IMR-90 (cell line): ENCODE measurements at regions not wholly inside any gene's neighbourhood (a gene's known extent, or its start where the extent isn't known, plus 50 kb on each side); places are given as distances from the start of the nearest gene placed in this dataset.

ENCODE experiments used
- ATAC-seq: fragments of 200-7000 bp; cut with Tn5 transposase; 2 replicates; pipeline ENCODE4 v1.9.1; 2020; ENCODE audit warnings: low read depth, mild to moderate bottlenecking, moderate library complexity
- BruUV-seq: library from RNA; stranded (reverse); fragments of 400-500 nt; replicated peaks from 2 replicates; lab custom pipeline; 2021; lab: Mats Ljungman, UMichigan
- CTCF ChIA-PET: fragments of 300-600 bp; formaldehyde crosslinking; extraction: SDS; loops from one replicate; lab custom pipeline; 2021; ENCODE audit warnings: antibody characterized with exemption; lab: Yijun Ruan, JAX
- POLR2A ChIA-PET: fragments of 300-600 bp; sonication (Branson Sonifier 250); formaldehyde crosslinking; loops from one replicate; lab custom pipeline; 2022; ENCODE audit warnings: antibody characterized with exemption; ENCODE audit not compliant: unreplicated experiment; lab: Charles Lee
- DNase-seq: peaks from one replicate; pipeline ENCODE4 v3.0.0; 2013
- H2AFZ ChIP-seq: replicated peaks from 2 replicates; pipeline ENCODE3; 2013; ENCODE audit warnings: low read length, mild to moderate bottlenecking; ENCODE audit not compliant: poor library complexity
- H2AK5ac ChIP-seq: 2 replicates; pipeline ENCODE4 v1.6.1; 2013; ENCODE audit warnings: low read depth, low read length, inconsistent platforms
- H2AK9ac ChIP-seq: replicated peaks from 2 replicates; pipeline ENCODE3; 2013; ENCODE audit warnings: mild to moderate bottlenecking, low read depth, low read length, moderate library complexity; ENCODE audit not compliant: poor library complexity
- H2BK120ac ChIP-seq: 2 replicates; pipeline ENCODE4 v1.6.1; 2013; ENCODE audit warnings: low read depth, low read length, inconsistent platforms
- H2BK15ac ChIP-seq: 3 replicates; pipeline ENCODE4 v1.6.1; 2013; ENCODE audit warnings: low read depth, low read length, inconsistent platforms
- H2BK20ac ChIP-seq: 2 replicates; pipeline ENCODE4 v1.6.1; 2013; ENCODE audit warnings: low read depth, mild to moderate bottlenecking, inconsistent platforms, low read length, moderate library complexity
- H2BK5ac ChIP-seq: 2 replicates; pipeline ENCODE4 v1.6.1; 2013; ENCODE audit warnings: mild to moderate bottlenecking, low read depth, low read length, inconsistent platforms; ENCODE audit not compliant: poor library complexity, severe bottlenecking
- H3K14ac ChIP-seq: replicated peaks from 2 replicates; pipeline ENCODE4 v1.6.1; 2013; ENCODE audit warnings: low read depth, low read length, inconsistent platforms
- H3K18ac ChIP-seq: 2 replicates; pipeline ENCODE4 v1.6.1; 2013; ENCODE audit warnings: low read depth, low read length, control low read depth
- H3K23ac ChIP-seq: 2 replicates; pipeline ENCODE4 v1.6.1; 2013; ENCODE audit warnings: low read depth, low read length, inconsistent platforms
- H3K27ac ChIP-seq: 2 replicates; pipeline ENCODE4 v1.5.1; 2013; ENCODE audit warnings: mild to moderate bottlenecking, control low read depth, low read length; ENCODE audit not compliant: insufficient read depth
- H3K27me3 ChIP-seq: 2 replicates; pipeline ENCODE4 v1.6.1; 2013; ENCODE audit warnings: low read length; ENCODE audit not compliant: control insufficient read depth, insufficient read depth
- H3K36me3 ChIP-seq: 2 replicates; pipeline ENCODE4 v1.6.1; 2013; ENCODE audit warnings: low read length, mixed read lengths; ENCODE audit not compliant: control insufficient read depth, insufficient read depth
- H3K4ac ChIP-seq: 2 replicates; pipeline ENCODE4 v1.6.1; 2013; ENCODE audit warnings: low read depth, low read length, inconsistent platforms
- H3K4me1 ChIP-seq: 2 replicates; pipeline ENCODE4 v1.6.1; 2013; ENCODE audit warnings: low read length, mixed read lengths; ENCODE audit not compliant: control insufficient read depth, insufficient read depth
- H3K4me2 ChIP-seq: 2 replicates; pipeline ENCODE4 v1.6.1; 2013; ENCODE audit warnings: low read depth, mild to moderate bottlenecking, control low read depth, low read length, moderate library complexity
- H3K4me3 ChIP-seq: 2 replicates; pipeline ENCODE4 v1.5.1; 2013; ENCODE audit warnings: low read depth, mild to moderate bottlenecking, control low read depth, low read length, moderate library complexity; ENCODE audit not compliant: insufficient read depth
- H3K56ac ChIP-seq: 2 replicates; pipeline ENCODE4 v1.6.1; 2013; ENCODE audit warnings: low read length, inconsistent platforms; ENCODE audit not compliant: insufficient read depth; ENCODE audit errors: extremely low read depth
- H3K79me1 ChIP-seq, 2 experiments: 2 replicates each; pipeline ENCODE4 v1.6.1; 2013; ENCODE audit warnings: low read length in 2 of 2, inconsistent platforms in 1 of 2, low read depth in 1 of 2
- H3K9ac ChIP-seq: 2 replicates; pipeline ENCODE4 v1.6.1; 2013; ENCODE audit warnings: low read depth, low read length, control low read depth
- H3K9me1 ChIP-seq: 2 replicates; pipeline ENCODE4 v1.6.1; 2013; ENCODE audit warnings: low read length, inconsistent platforms; ENCODE audit not compliant: insufficient read depth
- H3K9me3 ChIP-seq: 2 replicates; pipeline ENCODE4 v1.6.1; 2013; ENCODE audit warnings: low read length; ENCODE audit not compliant: control insufficient read depth, insufficient read depth
- H4K20me1 ChIP-seq: 2 replicates; pipeline ENCODE4 v1.6.1; 2013; ENCODE audit warnings: low read length, inconsistent platforms; ENCODE audit not compliant: insufficient read depth
- H4K5ac ChIP-seq: 2 replicates; pipeline ENCODE4 v1.6.1; 2013; ENCODE audit warnings: mild to moderate bottlenecking, low read depth, low read length, control low read depth
- H4K8ac ChIP-seq, 2 experiments: 2 replicates each; pipeline ENCODE4 v1.6.1; 2013; ENCODE audit warnings: low read depth in 2 of 2, low read length in 2 of 2, control low read depth in 1 of 2, inconsistent platforms in 1 of 2
- H4K91ac ChIP-seq: 2 replicates; pipeline ENCODE4 v1.6.1; 2013; ENCODE audit warnings: low read depth, low read length, inconsistent platforms; ENCODE audit not compliant: insufficient read depth
- RFX5 ChIP-seq: IDR thresholded peaks from 2 replicates; pipeline ENCODE4 v1.8.0; 2012; ENCODE audit warnings: low read depth, mild to moderate bottlenecking, low read length, moderate library complexity
- WGBS, 2 experiments: methylation state at CpG; one replicate each; pipeline versions ENCODE4 v1.1.5 to v1.1.7; 2013; ENCODE audit warnings: missing lambda C conversion rate in 2 of 2; ENCODE audit not compliant: insufficient read length in 1 of 2; ENCODE audit errors: extremely low coverage in 2 of 2; 5-methylcytosine and 5-hydroxymethylcytosine counted together
- dilution Hi-C: fragments of 300-500 bp; cut with HindIII; formaldehyde crosslinking; loops from one replicate; pipeline ENCODE4 v1.14.3; 2018; ENCODE audit warnings: low sequenced_read_pairs; ENCODE audit not compliant: unreplicated experiment
- in situ Hi-C: fragments of 300-500 bp; cut with MboI; formaldehyde crosslinking; loops from 3 replicates; pipeline ENCODE4 v1.14.3; 2019; ENCODE audit warnings: low sequenced_read_pairs, inconsistent platforms, mixed read lengths
- intact Hi-C: fragments of 100-400 bp; cut with micrococcal nuclease; formaldehyde crosslinking; loops from 2 replicates; pipeline ENCODE4 v1.10.0; 2022

GRCh38 chr12:97005646-97006045, 98.6 kb downstream of the NEDD1 start:
- no TSS peak for BruUV-seq
- dilution Hi-C loops, result no loop called here

More at GRCh38 chr12:97005646-97006045, 98.6 kb downstream of the NEDD1 start:
- intact Hi-C loops, result no loop called here
- no peak overlapping the region for H3K14ac ChIP-seq
- no peak overlapping the region for H2AFZ ChIP-seq
- H4K20me1 ChIP-seq, result no peaks in the 10 kb centered on the region
- no peak overlapping the region for H3K4ac ChIP-seq
- no peak overlapping the region for H3K18ac ChIP-seq
- H3K9ac ChIP-seq, result no peak overlapping the region
- H2AK9ac ChIP-seq, result no peak overlapping the region
- no peaks in the 10 kb centered on the region for H3K27me3 ChIP-seq
- no peak overlapping the region for H2BK20ac ChIP-seq
- no peak for DNase-seq
- no peak overlapping the region for H2BK120ac ChIP-seq
- ChIA-PET POLR2A (no interaction called here), CTCF (interaction anchor here (1.7 kb wide), 1 partner anchor 18 kb away, joined by 4 read pairs; no protein-coding TSS in a partner anchor)
- no peak for ATAC-seq
- no peak overlapping the region for H3K23ac ChIP-seq
- no peak overlapping the region for H4K91ac ChIP-seq
- 72% methylated on average over 3 of the region's 3 CpGs; no CpG with 5 or more reads in 1 of the 2 experiments for WGBS, 2 experiments
- no peak overlapping the region for H2BK5ac ChIP-seq
- no peaks in the 10 kb centered on the region for H3K4me1 ChIP-seq
- H4K8ac ChIP-seq, result no peak overlapping the region
- H4K5ac ChIP-seq, result no peak overlapping the region
- H2BK15ac ChIP-seq, result no peak overlapping the region
- no peak overlapping the region for H3K4me2 ChIP-seq
- no peaks in the 10 kb centered on the region for H3K79me1 ChIP-seq
- no peak overlapping the region for H3K56ac ChIP-seq
- TF ChIP-seq RFX5, result no peak
- no peaks in the 10 kb centered on the region for H3K36me3 ChIP-seq
- H2AK5ac ChIP-seq, result no peak overlapping the region
- no peak overlapping the region for H3K27ac ChIP-seq
- in situ Hi-C loops, result no loop called here
- H3K9me1 ChIP-seq, result no peaks in the 10 kb centered on the region
- H3K9me3 ChIP-seq, result no peaks in the 10 kb centered on the region
- no peak overlapping the region for H3K4me3 ChIP-seq
